NCI-H146 (cell line): ENCODE measurements at regions not wholly inside any gene's neighbourhood (a gene's known extent, or its start where the extent isn't known, plus 50 kb on each side); places are given as distances from the start of the nearest gene placed in this dataset.

Source experiments
- DNase-seq: peaks from one replicate; lab custom pipeline; 2025; lab: John Stamatoyannopoulos, UW

DNA sequence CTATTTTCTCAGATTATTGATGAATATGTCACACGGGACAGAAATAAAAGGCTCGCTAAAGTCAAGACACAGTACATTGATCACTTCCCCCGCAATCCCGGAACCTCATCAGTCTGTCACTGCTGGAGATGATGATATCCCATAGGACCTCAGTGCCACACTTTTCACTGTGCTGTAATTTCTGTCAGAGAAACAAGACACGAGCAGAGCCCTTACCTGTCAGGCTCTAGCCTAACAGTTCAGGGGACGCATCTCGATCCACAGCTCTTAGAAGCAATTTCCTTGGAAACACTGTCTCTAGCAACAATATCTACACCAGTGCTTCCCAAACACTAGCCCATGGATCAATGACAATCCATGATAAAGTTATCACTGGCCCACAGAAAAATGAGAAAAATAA lies 140.0 kb downstream of the GRIN2B start:
- DNase-seq: no peak

DNA sequence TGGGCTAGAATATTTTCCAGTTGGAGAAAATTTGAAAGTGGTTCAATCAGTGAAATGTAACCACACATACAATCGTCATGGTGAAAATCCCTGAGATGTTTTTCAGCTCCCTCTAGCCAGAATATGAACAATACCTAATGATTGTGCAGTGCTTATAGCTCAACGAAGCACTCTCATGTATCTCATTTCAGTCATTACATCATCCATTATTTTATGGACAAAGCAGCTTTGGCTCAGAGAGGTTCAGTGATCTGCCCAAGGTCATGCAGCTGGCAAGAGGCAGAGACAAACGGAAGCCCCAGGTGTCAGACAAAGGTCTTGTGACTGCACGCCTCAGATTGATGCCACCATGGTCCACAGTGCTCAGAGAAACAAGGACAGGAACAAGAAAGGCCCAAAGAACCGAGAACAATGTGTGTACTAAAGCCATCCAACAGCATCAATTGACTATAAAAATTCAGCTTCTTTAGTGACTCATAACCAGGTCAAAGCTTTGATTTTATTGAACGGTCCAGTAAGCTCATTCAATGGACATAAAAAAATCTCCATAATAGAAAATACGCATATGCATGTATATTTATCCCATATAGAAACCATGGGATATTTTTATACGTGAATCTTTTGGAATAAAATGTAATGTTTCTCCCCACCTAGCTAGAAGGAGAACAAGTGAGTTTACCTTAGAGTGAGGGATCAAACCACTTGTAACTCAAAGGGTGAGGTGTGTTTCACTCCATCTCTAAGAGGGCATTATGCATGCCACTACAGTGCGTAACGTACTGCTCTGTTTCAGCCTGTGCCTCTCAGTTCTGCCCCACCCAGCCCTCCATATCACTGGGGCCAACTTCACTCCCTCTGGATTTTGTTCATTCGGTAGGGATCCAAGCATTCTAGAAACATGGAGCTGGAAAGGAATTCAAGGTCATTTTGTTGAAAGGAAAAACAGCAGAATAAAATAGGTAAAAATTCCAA lies 141.8 kb downstream of the GRIN2B start:
- no peak for DNase-seq

DNA sequence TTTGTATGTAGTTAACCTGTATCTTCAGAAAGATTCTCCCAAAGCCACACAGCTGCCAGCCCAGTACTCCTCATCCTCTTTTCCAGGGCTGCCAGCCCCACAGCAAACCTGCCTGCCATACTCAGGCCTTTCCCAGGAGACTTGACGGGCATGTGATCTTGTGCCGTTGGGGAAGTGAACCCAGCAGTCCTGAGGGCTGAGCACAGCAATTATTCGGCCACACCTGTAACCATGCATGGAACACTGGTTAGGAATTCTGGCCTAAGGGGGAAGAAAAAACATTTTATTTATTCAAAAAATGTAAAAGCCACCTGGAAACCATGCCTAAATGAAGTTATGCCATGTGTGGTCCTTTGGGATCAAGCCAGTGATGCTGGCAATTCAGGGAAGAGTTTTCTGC lies 145.3 kb downstream of the GRIN2B start:
- DNase-seq: no peak

DNA sequence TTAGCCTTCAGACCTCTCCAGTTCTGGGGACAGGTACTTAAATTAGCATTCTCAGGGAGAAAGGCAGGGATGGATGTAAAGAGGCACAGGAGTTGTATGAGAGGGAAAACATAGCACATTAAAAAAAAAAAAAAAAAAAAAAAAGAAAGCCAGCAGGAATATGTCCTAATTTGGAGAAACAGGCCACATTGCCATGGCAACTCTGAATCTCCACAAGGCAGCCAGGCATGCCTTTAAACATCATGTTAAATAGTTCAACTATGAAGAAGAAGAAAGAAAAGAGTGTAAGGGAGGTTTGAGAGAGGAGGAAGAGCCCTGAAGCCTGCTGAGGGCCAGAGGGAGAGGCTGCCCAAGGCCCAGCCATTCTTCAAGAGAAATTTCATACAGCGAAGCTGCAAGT lies 145.8 kb downstream of the GRIN2B start:
- no peak for DNase-seq

DNA sequence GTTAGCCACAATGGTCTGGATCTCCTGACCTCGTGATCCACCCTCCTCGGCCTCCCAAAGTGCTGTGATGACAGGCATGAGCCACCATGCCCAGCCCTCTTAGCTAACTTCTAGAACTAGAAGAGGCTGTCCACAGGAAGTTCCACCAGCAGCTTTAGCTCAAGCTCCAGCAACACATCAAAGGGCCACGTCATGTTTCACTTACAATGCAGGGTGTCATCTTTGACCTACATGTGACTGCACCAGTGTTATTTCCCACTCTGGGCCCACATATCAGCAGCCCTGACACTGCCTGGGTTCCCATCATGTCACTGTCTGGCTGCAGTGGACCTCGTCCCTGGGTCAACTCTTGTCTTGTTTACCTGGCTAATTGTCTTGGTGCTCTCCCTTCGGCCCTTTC lies 147.2 kb downstream of the GRIN2B start:
- no peak for DNase-seq

DNA sequence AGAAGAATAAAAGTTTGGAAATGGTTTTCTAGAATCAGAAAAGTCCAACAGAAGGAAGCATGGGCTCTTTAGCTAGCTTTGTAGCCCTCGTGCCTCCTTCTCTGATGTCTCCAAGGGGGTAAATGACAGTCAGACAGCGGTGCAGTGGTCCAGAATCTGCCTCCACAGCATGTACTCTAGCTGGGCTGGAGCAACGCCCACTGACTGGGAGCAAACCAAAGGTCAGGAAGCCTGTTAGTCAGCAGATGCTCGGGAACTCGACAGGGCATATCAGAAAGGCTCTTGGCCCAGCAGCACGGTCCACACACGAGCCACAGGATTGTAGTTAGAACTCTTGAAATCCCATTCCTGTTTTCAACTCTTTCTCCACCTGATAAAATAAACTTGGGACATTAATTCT lies 164.3 kb downstream of the GRIN2B start:
- peak; percentile 50 for DNase-seq

DNA sequence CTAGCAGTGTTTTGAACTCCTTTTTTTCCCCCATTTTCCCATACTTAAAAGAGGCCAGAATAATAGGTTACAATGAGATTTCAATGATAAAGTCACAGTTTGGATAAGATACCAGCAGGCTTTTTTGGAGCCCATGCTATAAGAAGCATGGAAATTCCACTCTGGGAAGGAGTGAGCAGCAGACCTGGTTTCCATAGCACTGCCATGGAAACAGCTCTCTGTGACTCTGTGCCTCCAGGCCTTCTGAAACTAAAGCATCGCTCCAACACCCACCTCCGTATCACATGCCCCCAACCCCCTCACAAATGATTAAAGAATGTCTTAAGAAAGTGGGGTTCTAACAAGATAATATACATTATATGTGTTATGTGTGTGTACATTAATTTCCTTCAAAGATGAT lies 165.0 kb downstream of the GRIN2B start:
- peak; percentile 67 for DNase-seq

DNA sequence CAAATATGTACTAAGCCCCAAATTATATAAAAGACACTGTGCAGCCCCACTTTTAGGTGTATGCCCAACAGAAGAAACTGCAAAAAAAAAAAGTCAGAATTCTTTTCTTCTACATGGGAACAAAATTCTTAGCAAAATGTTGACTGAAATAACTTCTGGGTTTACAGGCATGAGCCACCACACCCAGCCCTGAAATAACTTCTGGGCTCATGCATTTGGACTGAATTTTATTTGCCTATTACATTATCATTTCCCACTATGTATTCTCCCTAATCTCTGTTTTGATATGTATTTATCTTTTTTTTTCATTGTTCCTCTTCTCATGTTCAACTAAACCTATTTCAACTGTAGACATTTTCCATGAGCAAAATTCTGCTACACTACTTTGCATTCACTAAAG lies 169.2 kb downstream of the GRIN2B start:
- no peak for DNase-seq

DNA sequence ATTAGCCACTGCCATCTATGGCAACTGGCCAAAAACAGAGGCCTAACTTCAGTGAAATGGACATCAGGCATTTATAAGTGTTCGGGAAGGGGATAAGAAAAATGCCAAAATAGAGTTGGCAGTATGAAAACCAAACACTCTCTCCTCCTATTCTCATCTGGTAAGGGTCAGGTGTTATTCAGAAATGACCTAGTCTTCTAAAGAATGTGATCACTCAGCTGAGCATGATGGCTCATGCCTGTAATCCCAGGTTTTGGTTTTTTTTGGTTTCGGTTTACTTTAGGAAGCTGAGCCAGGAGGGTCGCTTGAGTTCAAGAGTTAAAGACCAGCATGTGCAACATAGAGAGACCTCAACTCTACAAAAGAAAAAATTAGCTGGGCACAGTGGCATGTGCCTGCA lies 170.3 kb downstream of the GRIN2B start:
- DNase-seq: no peak

DNA sequence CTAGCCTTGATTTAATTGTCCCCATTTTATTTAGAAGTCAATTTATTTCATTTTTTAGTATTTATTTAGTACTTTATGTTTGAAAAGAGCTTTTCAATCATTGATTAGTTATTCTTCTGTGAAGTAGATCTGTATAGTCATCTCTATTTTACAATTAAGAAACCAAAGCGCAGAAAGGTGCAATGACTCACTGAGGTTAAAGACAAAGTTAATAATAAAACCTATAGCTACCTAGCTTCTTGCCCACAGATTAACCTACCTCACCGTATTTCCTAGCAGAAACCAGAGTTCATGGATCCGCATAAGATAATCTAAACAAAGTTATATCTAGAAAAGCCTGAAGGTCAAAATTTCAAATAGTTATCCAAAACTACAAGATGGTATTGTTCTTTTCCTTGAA lies 176.4 kb downstream of the GRIN2B start:
- DNase-seq: no peak

DNA sequence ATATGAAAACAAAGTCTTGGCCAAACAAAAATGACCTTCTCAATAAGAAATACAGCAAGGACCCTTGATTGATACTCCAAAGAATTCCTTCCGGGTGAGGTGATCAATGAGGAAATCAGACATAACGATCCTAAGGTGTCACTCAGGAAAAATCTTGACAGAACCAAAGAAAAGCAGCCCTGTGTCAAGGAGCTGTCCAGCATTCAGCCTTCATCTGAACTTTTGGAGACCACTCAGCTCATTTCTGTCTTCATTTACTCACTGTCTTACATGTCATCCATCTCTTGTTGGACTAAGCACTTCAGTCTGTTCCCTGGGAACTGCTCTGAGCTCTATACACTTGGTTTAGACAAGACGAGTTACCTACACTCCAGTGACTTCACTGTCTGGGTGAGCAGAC lies 179.9 kb downstream of the GRIN2B start:
- no peak for DNase-seq

DNA sequence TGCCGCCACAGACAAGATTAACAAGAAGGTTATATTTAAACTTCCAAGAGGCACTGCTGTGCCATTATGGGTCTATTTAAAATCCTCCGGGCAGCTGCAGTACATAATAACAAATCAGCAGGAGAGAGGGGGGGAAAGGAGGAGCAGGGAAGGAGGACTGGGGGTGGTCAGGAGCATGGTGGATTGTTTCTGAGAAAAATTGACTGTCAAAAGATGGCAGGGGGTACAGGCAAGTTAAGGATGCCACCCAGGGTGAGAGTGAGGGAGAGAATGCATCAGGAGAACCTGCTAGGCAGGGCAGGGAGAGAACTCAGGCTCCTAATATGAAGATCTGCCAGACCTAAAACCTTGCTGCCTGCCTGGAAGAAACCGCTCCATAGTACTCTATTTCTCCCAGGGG lies 181.8 kb downstream of the GRIN2B start:
- DNase-seq: peak; percentile 84

DNA sequence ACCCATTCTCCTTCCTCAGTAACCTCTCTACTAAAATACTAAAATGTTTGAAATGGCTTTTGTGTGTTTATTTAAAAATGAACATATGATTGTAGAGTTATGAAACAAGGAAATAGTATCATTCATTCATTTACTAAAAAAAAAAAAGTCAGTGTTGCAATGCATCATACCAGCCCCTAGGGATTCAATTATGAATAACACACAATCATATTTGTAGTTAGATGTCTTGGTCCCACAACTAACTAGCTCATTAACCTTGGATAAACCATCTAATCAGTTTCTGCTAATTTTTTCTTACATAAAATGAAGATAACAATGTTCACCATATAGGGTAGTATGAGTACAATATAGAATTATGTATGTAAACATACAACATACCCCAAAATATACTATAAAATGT lies 183.2 kb downstream of the GRIN2B start:
- DNase-seq: no peak

DNA sequence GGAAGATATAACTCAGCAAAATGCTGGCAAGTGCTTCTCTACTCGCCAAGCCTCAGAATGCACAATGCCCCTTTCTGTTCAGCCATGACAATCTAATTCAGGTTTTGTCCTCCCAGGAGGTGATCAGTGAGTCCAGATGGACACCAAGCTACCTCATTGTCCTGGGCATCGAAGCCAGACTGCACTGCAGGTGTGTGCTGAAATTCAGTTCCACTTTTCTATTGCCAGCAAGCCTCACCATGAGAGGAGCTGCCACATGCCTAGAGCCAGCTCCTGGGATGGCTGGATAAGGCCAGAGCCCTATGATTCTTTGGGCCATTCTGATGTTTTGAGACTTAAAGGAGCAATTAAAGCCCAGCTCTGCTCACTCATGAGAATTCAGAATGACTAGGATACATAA lies 186.7 kb downstream of the GRIN2B start:
- no peak for DNase-seq

DNA sequence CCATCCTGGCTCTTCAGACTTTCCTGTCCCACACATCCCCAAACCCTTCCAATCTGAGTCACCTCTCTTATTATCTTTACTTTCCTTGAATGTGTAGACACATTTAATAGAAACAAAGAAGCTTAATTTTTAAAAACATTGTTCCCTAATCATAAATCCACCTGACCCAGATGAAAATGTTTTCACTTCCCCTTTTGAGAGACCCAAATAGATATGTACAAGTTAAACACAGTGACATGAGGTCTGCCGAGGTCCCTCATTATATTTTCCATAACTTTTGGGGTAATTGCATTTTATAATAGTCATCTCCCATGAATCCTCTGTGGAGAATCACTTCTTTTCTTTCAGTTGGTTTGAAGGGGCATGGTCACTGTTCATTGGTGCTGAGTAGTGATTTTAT lies 191.1 kb downstream of the GRIN2B start:
- no peak for DNase-seq

DNA sequence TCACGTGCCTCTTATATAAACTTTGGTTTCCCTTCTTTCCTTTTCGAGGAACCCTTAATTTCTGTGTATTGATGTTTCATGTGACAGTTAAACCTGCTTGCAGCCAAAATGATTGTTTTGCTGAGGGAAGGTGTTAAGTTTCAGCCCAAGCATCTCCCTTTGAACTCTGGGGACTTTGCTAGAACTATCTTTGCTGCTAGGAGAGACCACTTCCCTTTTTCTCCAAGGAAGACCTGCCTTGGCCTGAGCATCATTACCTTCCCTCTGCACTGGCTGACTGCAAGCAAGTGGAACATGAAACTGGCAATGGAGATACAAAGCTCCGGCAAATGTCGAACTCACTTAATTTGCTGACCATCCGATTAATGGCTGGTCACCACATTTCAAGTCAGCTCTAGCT lies 192.8 kb downstream of the GRIN2B start:
- DNase-seq: no peak

DNA sequence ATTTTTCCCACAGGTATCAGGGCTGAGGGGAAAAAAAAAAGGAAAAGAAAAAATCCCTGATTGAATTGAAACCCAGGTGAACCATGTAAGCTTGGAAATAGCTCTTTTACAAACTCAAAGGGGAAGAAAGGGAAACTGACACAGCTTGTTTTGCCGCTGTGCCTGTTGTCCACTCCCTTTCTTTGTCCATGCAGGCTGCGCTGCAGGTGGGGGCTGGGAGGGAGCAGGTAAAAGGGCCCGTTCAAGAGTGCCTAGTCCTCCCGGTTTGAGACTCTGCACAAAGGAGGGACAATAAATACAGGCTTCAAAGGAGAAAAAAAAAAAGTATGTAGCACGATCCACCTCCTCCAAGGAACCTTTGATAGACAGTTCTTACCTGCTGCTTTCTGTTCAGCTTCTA lies 194.8 kb downstream of the GRIN2B start:
- DNase-seq: no peak

DNA sequence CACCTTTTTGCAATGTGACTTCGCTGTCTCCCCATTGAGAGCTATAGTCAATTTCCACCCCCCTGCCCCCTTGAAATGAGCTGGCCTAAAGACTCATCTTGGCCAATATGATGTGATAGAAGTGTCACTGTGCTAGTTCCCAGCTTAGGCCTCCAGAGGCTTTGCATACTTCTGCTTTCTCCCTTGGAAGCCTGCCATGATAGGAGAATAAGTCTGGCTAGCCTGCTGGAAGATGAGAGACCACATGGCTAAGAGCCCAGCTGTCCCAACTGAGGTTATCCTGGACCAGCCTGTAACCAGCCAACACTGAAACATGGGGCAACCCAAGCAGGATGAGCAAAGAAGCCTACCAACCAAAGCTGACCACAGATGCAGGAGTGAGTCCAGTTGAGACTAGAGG lies 196.9 kb downstream of the GRIN2B start:
- DNase-seq: no peak

DNA sequence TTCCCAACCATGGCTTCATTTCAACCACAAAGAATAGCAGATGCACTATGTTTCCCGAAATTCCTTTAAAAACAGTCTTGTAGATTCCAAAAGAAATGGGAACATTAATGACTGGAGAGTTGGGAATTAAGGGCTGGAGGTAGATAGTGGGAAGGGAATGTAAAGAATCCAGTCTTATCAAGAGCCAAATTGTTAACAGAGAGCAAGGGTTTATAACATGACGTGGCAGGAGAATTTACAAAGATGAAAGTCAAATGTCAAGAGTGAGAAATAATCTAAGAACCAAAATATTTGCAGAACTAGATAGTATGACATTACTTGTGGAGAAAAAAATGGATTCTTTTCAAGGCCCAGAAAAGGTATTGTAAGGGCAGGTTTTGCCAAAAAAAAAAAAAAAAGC lies 200.9 kb downstream of the GRIN2B start:
- DNase-seq: no peak

DNA sequence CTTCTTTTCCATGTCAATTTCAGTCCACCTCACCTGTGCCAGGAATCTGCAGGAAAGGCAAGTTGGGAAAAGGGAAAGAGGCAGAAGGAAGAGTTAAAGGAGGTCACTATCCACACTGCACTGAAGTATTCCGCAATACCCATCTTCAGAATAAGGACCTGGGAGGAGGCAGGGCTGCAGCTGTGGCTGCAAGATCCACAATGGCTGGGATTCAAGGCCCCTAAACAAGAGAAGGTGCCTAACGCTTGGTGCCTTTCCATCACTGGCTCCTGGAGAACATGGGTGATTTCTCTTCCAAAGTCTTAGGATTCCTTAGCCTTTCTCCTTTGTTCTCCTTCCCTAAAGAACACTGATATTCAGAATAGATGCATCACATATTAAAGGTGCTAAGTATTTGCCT lies 204.0 kb downstream of the GRIN2B start:
- no peak for DNase-seq

DNA sequence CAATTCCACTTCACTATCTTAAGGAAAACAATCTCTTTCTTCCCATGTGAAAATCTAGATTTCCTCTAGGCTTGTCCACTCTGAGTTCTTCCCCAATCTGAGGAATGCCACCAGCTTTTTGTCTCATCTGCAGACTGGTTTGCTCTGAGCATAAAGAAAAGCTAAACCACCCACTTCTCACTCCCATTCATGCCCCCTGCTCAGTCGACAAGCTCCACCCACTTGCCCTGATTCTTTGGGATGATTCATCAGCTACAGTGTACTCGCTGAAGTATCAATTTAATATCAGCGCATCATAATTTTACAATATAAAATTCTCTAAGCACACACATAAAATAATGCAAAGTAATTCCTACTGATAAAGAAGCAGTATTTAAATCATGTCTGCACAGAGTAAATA lies 209.1 kb downstream of the GRIN2B start:
- DNase-seq: no peak

DNA sequence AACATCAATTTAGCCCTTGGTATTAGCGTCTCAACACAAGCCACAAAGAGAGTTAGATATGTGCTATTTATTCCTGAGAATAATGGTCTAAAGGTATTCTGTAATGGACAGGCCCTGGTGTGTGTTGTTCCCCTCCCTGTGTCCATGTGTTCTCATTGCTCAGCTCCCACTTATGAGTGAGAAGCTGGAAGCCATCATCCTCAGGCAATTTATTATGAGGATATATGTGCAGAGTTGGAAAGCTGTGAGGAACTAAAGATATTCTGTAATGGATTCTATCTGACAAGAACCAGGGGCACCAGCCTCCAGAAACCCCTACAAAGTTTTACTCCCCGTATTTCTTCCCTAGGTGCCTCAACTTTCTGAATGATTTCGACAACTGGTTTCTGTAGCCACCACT lies 210.8 kb downstream of the GRIN2B start:
- no peak for DNase-seq

DNA sequence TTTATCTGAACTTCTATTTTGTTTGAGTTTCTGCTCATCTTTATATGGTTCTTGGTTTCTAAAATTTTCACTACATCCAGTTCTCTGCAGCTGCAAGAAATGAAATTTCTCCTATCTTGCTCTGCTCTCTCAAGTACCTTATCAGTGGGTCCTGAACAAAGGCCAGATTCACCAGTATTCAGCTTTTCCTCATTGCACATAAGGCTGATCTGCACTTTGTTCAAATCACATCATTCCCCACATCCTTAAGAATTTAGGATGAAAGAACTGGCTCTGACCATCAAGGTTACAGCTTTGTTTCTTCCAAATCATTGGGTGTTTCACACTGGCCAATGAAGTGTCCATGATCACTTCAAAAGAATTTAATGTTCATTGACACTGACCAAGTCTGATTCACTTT lies 211.4 kb downstream of the GRIN2B start:
- DNase-seq: no peak

DNA sequence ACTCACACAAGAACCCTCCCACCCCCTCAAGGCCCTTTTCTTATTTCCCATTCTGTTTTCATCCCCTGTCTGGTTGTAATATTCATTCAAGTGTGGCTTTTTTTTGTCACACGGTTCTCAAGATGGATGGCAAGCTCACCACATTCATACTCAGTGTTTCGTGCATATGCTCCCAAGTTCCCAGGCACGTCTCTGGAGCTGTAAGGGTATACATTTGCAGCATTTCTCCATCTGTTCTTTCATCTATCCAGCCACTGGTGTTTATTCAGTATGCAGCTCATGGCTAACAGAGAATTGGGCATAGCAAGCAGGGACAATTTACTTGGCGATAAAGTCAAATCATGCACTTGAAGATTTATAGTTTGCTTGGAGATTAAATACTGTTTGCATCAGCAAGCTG lies 212.1 kb downstream of the GRIN2B start:
- no peak for DNase-seq
